ENCODE measurements at regions not wholly inside any gene's neighbourhood (a gene's known extent, or its start where the extent isn't known, plus 50 kb on each side); places are given as distances from the start of the nearest gene placed in this dataset.

GRCh38 chr2:222776792-222777191 lies 84.0 kb upstream of the ACSL3 start:
- no peak for TF ChIP-seq CTCF (IDR thresholded peaks at IDR 0.05)
- 53 to 79% methylated on average over 3 of the region's 3 CpGs for WGBS, 2 donors (ENCODE audit: low coverage in 1 of 2)

GRCh38 chr2:222778400-222778799 lies 82.4 kb upstream of the ACSL3 start:
- Histone ChIP-seq H3K27me3 (no peaks in the 10 kb centered on the region), H3K27ac (no peak overlapping the region), H3K4me3 (no peak overlapping the region), H3K36me3 (no peaks in the 10 kb centered on the region), H3K9me3 (no peaks in the 10 kb centered on the region), H3K4me1 (no peaks in the 10 kb centered on the region)
- intact Hi-C loops (cut with DNase I; ENCODE audit: low total_unique reads) (no loop called here), in situ Hi-C loops (cut with MboI; ENCODE audit: low pct_ligation_motif_present in 1 of 4, low pct_unique_long_range_greater_than_20kb in 1 of 4, low sequenced_read_pairs in 3 of 4) (no loop called here)
- TF ChIP-seq EP300 (IDR thresholded peaks at IDR 0.05; ENCODE audit: low read depth) = no peak
- TF ChIP-seq CTCF (IDR thresholded peaks at IDR 0.05) = no peak
- TF ChIP-seq POLR2A (IDR thresholded peaks at IDR 0.05) = no peak
- TF ChIP-seq POLR2AphosphoS5 (IDR thresholded peaks at IDR 0.05) = no peak
- WGBS, 2 donors (ENCODE audit: low coverage in 1 of 2) = 68 to 82% methylated on average over 3 of the region's 3 CpGs
- DNase-seq = no peak

More at GRCh38 chr2:222776792-222777191, 84.0 kb upstream of the ACSL3 start:
- Histone ChIP-seq H3K27me3 (no peaks in the 10 kb centered on the region), H3K36me3 (no peaks in the 10 kb centered on the region), H3K27ac (no peak overlapping the region), H3K9me3 (no peaks in the 10 kb centered on the region), H3K4me1 (no peaks in the 10 kb centered on the region), H3K4me3 (no peak overlapping the region)
- in situ Hi-C loops (cut with MboI; ENCODE audit: low pct_ligation_motif_present in 1 of 4, low pct_unique_long_range_greater_than_20kb in 1 of 4, low sequenced_read_pairs in 3 of 4) (no loop called here), intact Hi-C loops (cut with DNase I; ENCODE audit: low total_unique reads) (no loop called here)
- DNase-seq = no peak

GRCh38 chr2:222779145-222779832 lies 81.5 kb upstream of the ACSL3 start:
- 80 to 83% methylated on average over 4 to 5 of the region's 5 CpGs for WGBS, 2 donors (ENCODE audit: low coverage in 1 of 2)

GRCh38 chr2:222780051-222780450 lies 80.8 kb upstream of the ACSL3 start:
- intact Hi-C loops (cut with DNase I; ENCODE audit: low total_unique reads) = no loop called here
- in situ Hi-C loops (cut with MboI; ENCODE audit: low pct_ligation_motif_present in 1 of 4, low pct_unique_long_range_greater_than_20kb in 1 of 4, low sequenced_read_pairs in 3 of 4) = no loop called here
- DNase-seq = no peak
- Histone ChIP-seq H3K36me3 (no peaks in the 10 kb centered on the region), H3K27me3 (no peaks in the 10 kb centered on the region), H3K4me1 (no peaks in the 10 kb centered on the region), H3K27ac (no peak overlapping the region), H3K9me3 (no peaks in the 10 kb centered on the region), H3K4me3 (no peak overlapping the region)
- WGBS, 2 donors (ENCODE audit: low coverage in 1 of 2) = 80 to 87% methylated on average over 3 to 4 of the region's 4 CpGs
- TF ChIP-seq EP300 (IDR thresholded peaks at IDR 0.05; ENCODE audit: low read depth) = no peak
- no peak for TF ChIP-seq POLR2A (IDR thresholded peaks at IDR 0.05)
- no peak for TF ChIP-seq CTCF (IDR thresholded peaks at IDR 0.05)
- TF ChIP-seq POLR2AphosphoS5 (IDR thresholded peaks at IDR 0.05) = no peak

More at GRCh38 chr2:222779145-222779832, 81.5 kb upstream of the ACSL3 start:
- Histone ChIP-seq H3K9me3 (no peaks in the 10 kb centered on the region), H3K4me3 (no peak overlapping the region), H3K36me3 (no peaks in the 10 kb centered on the region), H3K27ac (no peak overlapping the region), H3K27me3 (no peaks in the 10 kb centered on the region), H3K4me1 (no peaks in the 10 kb centered on the region)
- no peak for DNase-seq
- intact Hi-C loops (cut with DNase I; ENCODE audit: low total_unique reads) (no loop called here), in situ Hi-C loops (cut with MboI; ENCODE audit: low pct_ligation_motif_present in 1 of 4, low pct_unique_long_range_greater_than_20kb in 1 of 4, low sequenced_read_pairs in 3 of 4) (no loop called here)
- TF ChIP-seq EP300 (IDR thresholded peaks at IDR 0.05; ENCODE audit: low read depth) (no peak), CTCF (IDR thresholded peaks at IDR 0.05) (no peak), POLR2AphosphoS5 (IDR thresholded peaks at IDR 0.05) (no peak), POLR2A (IDR thresholded peaks at IDR 0.05) (no peak)
